ENCODE measurements at regions not wholly inside any gene's neighbourhood (a gene's known extent, or its start where the extent isn't known, plus 50 kb on each side); places are given as distances from the start of the nearest gene placed in this dataset.
A peak's percentile ranks its signal among the peaks of the same experiment; 100 is the strongest.
"Not testable (repeated sequence)": the region's sequence is repeated elsewhere in the genome, so short reads cannot be mapped to it uniquely, and the experiment has no call there.

DNA sequence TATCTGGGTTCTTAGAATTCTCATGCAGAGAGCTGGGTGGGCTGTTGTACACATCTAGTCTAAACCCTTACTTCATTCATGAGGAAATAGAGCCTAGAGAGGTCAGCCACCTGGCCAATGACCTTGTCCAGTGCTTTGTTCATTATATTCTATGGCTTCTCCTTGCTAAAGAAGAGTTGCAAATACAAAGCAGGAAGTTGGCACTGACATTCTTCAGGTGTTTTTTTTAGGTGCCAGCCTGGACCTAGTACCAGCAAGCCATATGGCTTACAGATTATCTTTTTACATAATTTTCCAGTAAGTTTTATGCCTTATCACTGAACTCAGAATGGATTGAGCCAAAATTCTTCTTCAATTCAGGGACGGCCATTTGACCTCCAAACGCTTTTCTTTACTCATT lies 54.7 kb upstream of the PGM2 start:
- DNase-seq = no peak

DNA sequence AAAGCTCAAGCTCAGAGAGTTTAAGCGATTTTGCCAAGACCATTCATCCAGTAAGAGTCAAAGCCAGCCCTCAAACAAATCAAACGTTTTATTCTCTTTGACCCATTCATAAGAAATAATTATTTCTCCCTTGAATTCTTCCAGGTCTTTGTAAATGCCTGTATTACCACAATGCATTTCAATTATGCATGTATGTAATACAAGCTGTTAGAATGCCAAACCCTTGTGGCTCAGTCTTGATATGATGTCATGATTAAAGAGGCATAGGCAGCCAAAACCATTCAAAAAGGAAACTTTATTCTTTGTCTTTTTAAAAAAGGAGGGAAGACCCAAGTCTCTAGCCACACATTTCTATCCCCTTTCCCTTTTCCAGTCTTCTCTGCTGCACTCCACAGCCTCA lies 56.5 kb upstream of the PGM2 start:
- DNase-seq = no peak

- DNase-seq = no peak
These were observed 57.0 kb upstream of the PGM2 start for GRCh38 chr4:37769391-37769989.

DNA sequence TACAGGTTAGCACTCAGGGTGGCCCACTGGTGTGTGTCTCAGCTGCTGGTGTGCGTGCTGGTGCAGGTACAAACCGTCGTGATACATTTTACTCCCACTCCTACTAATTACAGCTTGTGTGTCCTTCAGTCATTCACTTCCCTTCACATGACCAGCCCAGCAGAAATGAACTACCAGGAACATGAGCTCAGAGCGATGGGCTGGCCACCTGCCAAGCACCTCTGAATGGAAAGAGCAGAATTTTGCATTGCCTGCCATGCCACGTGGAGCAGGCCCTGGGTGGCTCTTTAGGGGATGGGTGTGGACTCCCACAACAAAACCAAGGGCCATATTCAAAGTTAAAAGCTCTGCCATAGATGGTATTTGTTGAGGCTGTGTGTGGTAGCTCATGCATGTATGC lies 58.9 kb upstream of the PGM2 start:
- no peak for DNase-seq

- DNase-seq = no peak
These were observed 59.5 kb upstream of the PGM2 start for GRCh38 chr4:37767019-37767418.

- no peak for DNase-seq
These were observed 60.7 kb upstream of the PGM2 start for GRCh38 chr4:37765741-37766140.

DNA sequence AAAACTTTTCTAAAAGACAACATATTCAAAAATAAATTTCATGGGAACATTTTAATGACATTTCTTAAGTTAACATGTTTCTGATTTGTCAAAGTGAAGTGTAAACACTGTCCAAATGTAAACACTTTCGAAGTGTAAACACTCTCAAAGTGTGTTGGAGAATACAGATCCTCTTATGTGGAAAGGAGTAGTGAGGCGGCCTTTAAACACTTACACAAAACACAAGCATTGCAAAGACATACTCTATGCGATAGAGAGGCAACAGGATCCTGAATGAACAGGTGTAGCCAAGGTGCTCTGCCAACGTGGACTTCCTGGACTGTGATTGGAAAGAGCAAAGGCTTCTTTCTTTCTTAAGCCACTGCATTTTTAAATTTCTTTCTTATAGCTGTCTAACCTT lies 62.7 kb upstream of the PGM2 start:
- DNase-seq = no peak

DNA sequence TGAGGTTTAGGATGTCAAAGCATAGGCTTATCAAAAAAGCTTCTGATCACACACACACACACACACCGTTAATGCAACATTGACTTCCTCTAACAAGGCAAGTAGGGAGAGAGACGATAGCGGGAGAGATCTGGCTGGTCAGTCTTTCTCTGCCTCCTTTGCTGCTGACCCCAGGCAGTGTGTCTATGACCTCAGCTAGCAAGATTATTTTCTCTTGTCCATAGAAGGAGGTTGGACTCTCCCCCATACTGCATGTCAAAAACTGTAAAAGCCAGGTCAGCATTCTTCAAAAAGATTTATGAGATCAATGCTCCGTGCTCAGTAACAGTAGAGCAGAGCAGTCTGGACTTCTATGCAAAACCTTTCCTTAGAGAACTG lies 63.5 kb upstream of the PGM2 start:
- DNase-seq = no peak

DNA sequence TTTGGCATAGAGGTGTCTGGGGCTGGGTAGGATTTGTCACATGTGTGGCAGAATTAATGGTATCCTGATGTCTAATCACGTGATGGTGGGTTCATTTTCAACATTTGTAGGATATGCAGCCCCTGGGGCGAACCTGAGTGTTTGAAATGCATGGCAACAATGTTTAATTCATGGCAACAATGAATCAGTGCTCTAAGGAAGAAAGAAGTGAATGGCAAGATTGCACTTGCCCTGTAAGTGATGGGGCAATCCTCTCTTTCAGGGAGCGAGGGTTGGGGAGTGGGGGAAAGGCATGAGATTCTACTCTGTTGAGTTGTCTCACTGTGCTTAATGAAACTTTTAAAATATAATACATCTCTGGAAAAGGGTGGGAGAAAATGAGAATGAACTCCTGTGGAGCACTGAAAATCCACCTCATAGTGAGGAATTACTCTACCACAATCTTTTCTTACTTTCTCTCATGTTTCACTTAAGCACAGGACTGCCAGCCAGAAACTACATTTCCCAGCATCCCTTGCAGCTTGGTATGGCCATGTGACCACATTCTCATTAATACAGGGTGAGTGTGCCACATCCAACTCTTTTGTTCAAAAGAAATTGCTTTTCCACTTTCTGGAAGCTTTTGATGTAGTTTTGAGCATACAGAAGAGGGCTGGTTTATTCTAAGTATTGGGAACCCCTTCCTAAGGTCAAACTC lies 64.0 kb upstream of the PGM2 start:
- no peak for DNase-seq

DNA sequence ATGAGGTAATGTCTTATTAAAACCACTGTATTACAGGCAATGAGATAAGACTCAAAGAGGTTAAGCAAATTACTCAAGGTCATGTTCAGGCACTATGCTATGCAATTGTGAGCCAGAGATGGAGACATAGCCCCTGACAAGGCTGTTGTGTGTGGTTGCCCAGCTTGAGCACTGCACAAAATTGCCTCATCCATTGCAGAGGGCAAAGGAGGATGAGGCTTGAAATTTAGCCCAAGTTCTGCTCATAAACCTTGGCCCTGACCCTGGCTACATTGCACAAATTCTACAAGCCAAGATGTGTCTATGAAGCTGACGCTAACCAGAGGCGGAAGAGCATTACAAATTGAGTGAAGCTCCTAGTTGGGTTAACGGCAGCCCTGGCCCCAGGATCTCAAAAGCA lies 65.6 kb upstream of the PGM2 start:
- DNase-seq = no peak

GRCh38 chr4:37759833-37760232 lies 66.7 kb upstream of the PGM2 start:
- no peak for DNase-seq

DNA sequence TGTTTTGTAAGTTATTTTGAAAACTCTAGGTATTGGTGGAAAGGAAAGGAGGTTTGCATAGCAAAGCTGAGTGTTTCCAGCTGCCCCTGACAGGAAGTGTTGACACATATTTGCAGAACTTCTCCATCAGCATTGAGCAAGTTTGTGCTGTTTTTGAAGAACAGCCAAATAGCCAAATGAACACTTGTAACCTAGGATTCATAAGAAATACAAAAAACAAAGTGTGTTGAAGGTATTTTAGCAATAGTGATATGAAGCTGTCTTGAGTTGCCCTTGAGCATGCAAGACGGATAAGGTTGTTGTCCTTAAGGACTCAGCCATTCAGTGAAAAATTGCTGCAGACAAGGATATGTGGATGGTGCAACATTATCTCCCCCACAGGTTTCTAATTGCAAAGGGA lies 68.3 kb upstream of the PGM2 start:
- no peak for DNase-seq

GRCh38 chr4:37757761-37758160 lies 68.7 kb upstream of the PGM2 start:
- no peak for DNase-seq

GRCh38 chr4:37757121-37757520 lies 69.4 kb upstream of the PGM2 start:
- DNase-seq = no peak

GRCh38 chr4:37754410-37755185 lies 68.4 kb upstream of the RELL1 start:
- DNase-seq = no peak

- DNase-seq = no peak
These were observed 63.3 kb upstream of the RELL1 start for GRCh38 chr4:37749398-37749988.

DNA sequence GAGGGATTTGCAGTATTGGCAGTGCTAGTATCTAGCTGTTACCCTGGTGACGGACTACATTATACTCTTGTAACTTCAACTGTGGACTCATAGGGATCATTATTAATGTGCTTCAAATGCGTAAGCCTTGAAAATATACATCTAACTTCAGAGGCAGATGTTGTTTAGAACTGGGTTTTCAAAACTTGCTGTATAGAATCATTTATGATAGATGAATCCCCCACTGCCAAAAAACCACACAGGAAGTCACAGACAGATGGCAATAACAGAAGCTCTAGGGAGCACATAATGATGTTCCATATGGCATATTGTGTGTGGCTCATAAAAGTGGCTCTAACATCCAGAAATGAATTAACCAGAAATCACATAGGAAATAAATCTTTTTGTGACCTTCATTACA lies 62.3 kb upstream of the RELL1 start:
- DNase-seq = peak; percentile 65

DNA sequence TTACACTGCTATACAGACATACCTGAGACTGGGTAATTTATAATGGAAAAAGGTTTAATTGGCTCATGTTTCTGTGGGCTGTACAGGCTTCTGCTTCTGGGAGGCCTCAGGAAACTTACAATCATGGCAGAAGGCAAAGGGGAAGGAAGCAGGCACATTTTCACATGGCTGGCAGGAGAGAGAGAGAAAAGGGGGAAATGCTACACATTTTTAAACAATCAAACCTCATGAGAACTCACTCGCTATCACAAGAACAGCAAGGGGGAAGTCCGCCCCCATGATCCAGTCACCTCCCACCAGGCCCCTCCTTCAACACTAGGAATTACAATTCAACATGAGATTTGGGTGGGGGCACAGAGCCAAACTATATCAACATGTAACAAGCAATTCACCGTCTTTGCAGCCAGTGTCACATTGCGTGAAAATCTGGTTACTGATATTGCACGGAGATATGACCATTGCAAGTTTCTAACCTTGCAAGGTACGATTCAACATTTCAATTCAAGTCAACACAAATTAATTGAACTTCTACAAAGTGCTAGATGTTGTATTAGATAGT lies 61.7 kb upstream of the RELL1 start:
- DNase-seq = peak; percentile 11

GRCh38 chr4:37746852-37747251 lies 60.7 kb upstream of the RELL1 start:
- DNase-seq = not testable (repeated sequence)

GRCh38 chr4:37745946-37746345 lies 59.8 kb upstream of the RELL1 start:
- no peak for DNase-seq

DNA sequence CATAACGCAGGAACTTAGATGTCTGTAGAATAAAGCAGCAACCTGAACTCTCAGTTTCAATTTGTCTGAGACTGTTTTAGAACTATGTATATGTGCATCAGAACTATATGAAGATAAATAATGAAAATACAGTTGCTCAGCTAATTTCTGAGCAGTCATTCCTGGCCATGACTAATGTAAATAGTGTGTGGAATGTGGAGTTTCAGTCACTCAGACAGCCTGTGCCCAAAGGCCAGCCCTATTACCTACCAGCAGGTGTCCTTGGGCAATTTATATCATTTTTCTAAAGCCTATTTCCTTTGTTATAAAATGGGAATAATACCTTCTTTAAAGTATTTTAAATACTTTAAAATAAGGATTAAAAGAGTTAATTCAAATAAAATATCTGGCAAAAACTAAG lies 56.0 kb upstream of the RELL1 start:
- DNase-seq = no peak

- DNase-seq = no peak
These were observed 55.4 kb upstream of the RELL1 start for GRCh38 chr4:37741564-37741963.

- no peak for DNase-seq
These were observed 54.4 kb upstream of the RELL1 start for GRCh38 chr4:37740546-37740945.

- DNase-seq = no peak
These were observed 51.3 kb upstream of the RELL1 start for GRCh38 chr4:37737466-37737865.

Measured in NCI-H2171 (cell line).